ENCODE measurements at regions not wholly inside any gene's neighbourhood (a gene's known extent, or its start where the extent isn't known, plus 50 kb on each side); places are given as distances from the start of the nearest gene placed in this dataset.

DNA sequence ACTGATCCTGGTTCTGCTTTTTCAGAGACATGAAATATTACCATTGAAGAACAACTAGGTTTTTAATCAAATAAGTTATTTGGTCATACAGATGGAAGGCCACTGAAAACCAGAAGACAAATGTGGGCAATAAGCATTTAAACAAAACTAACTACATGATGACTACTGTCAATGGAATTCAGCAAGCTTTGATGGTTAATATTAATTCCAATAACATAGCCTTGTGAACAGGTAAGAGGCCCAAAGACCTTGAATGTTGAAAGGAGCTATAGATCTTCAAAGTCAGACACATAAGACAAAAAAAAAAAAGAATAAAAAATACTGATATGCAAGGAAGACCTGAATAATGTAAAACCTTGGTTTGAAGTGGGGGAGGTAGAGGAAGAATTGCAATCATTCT lies 1955.6 kb upstream of the CELF4 start:
- POLR2A ChIA-PET, result no interaction called here

DNA sequence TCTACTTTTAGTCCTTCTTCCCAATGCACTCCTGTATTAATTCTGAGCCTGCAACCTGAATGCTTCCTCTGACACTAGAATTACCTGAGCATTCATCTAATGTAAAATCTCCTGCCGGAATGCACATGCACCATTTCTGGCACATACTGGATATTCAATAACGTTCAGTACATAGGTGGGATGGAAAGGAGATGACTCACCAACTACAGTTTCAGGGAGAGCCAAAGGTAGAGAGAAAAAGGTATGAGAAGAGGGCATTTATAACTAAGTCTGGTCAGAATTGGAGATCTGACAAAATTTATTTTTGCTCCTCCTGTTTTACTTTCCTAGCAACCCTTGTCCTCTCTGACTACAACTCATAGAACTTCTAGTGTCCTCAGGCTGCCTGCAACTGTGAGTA lies 1954.1 kb upstream of the CELF4 start:
- Mint-ChIP-seq H3K27ac (no peak overlapping the region), H3K9me3 (ENCODE audit: low read depth) (no peaks in the 10 kb centered on the region), H3K27me3 (no peaks in the 10 kb centered on the region), H3K4me3 (no peak overlapping the region), H3K4me1 (no peaks in the 10 kb centered on the region), H3K36me3 (ENCODE audit: low read depth) (no peaks in the 10 kb centered on the region)
- intact Hi-C loops (cut with DNase I, micrococcal nuclease), result no loop called here
- ChIA-PET POLR2A (no interaction called here), CTCF (no interaction called here)
- no peak for DNase-seq
- no peak for ATAC-seq

More for the DNA sequence above, 1955.6 kb upstream of the CELF4 start:
- H3K36me3 Mint-ChIP-seq (ENCODE audit: low read depth), result no peaks in the 10 kb centered on the region
- ATAC-seq (no peak), DNase-seq (no peak)
- CTCF ChIA-PET, result interaction anchor here (0.6 kb wide), 1 partner anchor 524 kb away, joined by 3 read pairs; no protein-coding TSS in a partner anchor
- H3K27ac Mint-ChIP-seq, result no peak overlapping the region
- intact Hi-C loops (cut with DNase I, micrococcal nuclease), result no loop called here
- no peaks in the 10 kb centered on the region for H3K27me3 Mint-ChIP-seq
- H3K9me3 Mint-ChIP-seq (ENCODE audit: low read depth), result no peaks in the 10 kb centered on the region
- H3K4me3 Mint-ChIP-seq, result no peak overlapping the region
- no peaks in the 10 kb centered on the region for H3K4me1 Mint-ChIP-seq

DNA sequence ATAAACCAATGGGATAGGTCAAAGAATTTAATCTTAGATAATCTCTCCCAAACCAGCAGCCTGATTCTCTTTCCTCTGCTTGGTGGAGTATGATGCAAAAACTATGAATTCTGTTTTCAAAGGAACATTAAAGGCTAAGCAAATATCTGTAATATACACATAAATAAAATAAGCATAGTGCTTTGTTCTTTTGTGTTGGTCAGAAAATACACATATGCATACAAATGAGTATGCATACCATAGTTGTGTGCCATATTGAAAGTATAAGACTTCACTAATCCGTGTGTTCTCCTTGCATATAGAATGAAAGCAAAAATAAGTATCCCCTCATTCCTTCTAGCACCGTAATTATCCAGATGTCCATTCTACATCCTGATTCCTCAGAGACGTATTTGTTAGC lies 1949.7 kb upstream of the CELF4 start:
- ChIA-PET CTCF (no interaction called here), POLR2A (no interaction called here)
- Mint-ChIP-seq H3K27me3 (no peaks in the 10 kb centered on the region), H3K9me3 (ENCODE audit: low read depth) (no peaks in the 10 kb centered on the region), H3K36me3 (ENCODE audit: low read depth) (no peaks in the 10 kb centered on the region), H3K4me1 (no peaks in the 10 kb centered on the region), H3K4me3 (no peak overlapping the region), H3K27ac (no peak overlapping the region)
- DNase-seq, result no peak
- intact Hi-C loops (cut with DNase I, micrococcal nuclease), result no loop called here
- no peak for ATAC-seq

DNA sequence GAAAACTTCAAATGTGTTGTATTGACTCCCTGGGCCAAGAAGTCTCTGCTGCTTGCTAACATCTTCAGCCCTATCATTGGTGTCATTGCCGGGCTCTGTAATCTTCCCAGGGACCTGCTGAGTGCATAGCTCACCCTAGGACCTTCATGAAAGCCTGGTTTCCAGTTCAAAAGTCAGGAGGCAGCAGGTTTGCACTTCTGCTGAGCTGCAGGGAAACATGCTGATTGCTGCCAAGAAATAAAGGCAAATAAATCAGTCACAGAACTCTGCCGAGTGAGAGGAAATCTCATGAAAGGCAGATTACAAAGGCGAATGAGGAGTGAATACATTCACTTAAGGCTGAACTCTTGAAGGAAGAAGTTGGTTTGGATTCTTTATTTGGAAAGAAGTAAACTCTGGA lies 1947.6 kb upstream of the CELF4 start:
- no peaks in the 10 kb centered on the region for H3K4me1 Mint-ChIP-seq
- no peak overlapping the region for H3K27ac Mint-ChIP-seq
- intact Hi-C loops (cut with DNase I, micrococcal nuclease), result no loop called here
- no peak overlapping the region for H3K4me3 Mint-ChIP-seq
- ChIA-PET CTCF (no interaction called here), POLR2A (no interaction called here)
- no peaks in the 10 kb centered on the region for H3K36me3 Mint-ChIP-seq (ENCODE audit: low read depth)
- DNase-seq, result no peak
- no peaks in the 10 kb centered on the region for H3K9me3 Mint-ChIP-seq (ENCODE audit: low read depth)
- ATAC-seq, result no peak
- H3K27me3 Mint-ChIP-seq, result no peaks in the 10 kb centered on the region

DNA sequence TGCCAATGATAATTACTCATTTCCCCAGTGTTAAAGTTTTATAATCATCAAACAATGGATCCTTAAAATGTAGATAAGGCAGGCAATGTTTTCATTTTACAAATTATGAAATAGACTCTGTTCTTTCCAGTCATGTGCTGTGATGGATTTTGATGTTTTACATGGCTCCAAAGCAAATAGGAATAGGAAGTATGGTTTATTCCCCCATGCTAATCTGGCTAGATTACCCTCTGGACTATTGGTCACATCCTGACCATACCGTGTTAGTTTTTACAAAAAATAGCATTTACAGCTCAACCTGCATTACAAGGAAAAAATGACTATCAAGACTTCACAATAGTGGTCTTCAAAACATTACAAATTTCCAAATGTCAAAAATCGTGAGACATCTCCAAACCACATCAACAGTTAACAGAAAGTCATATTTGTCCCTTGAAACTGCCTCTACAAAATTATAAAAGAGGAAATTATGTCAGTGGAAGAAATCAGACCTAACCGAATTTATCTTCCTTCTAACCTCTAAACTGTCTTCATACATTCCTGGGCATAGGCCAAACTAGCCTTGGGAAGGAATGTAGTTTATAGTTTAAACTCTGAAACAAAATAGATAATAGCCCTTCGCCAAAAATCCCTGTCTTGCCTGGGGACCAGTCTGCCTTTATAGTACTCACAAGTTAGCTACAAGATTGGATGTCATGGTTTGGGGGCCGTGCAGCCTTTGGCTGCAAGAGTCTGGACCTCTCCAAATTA lies 1941.2 kb upstream of the CELF4 start:
- no peak for DNase-seq
- no peak overlapping the region for H3K27ac Mint-ChIP-seq
- H3K9me3 Mint-ChIP-seq (ENCODE audit: low read depth), result no peaks in the 10 kb centered on the region
- H3K36me3 Mint-ChIP-seq (ENCODE audit: low read depth), result no peaks in the 10 kb centered on the region
- ChIA-PET POLR2A (no interaction called here), CTCF (interaction anchor here (1.0 kb wide), 1 partner anchor 19 kb away, joined by 4 read pairs; no protein-coding TSS in a partner anchor)
- no peak overlapping the region for H3K4me3 Mint-ChIP-seq
- H3K27me3 Mint-ChIP-seq, result no peaks in the 10 kb centered on the region
- H3K4me1 Mint-ChIP-seq, result no peaks in the 10 kb centered on the region
- intact Hi-C loops (cut with DNase I, micrococcal nuclease), result no loop called here
- no peak for ATAC-seq

- H3K36me3 Mint-ChIP-seq (ENCODE audit: low read depth), result no peaks in the 10 kb centered on the region
- ATAC-seq (no peak), DNase-seq (no peak)
- no peak overlapping the region for H3K27ac Mint-ChIP-seq
- H3K4me3 Mint-ChIP-seq, result no peak overlapping the region
- POLR2A ChIA-PET, result no interaction called here
- no peaks in the 10 kb centered on the region for H3K27me3 Mint-ChIP-seq
- no peaks in the 10 kb centered on the region for H3K4me1 Mint-ChIP-seq
- intact Hi-C loops (cut with DNase I, micrococcal nuclease), result no loop called here
- peaks cover 9% of the 10 kb centered on the region for H3K9me3 Mint-ChIP-seq (ENCODE audit: low read depth)
- CTCF ChIA-PET, result no interaction called here
Measured at GRCh38 chr18:39500306-39500705, 1934.7 kb upstream of the CELF4 start.

- Mint-ChIP-seq H3K36me3 (ENCODE audit: low read depth) (no peaks in the 10 kb centered on the region), H3K4me1 (no peaks in the 10 kb centered on the region), H3K27me3 (no peaks in the 10 kb centered on the region), H3K27ac (no peak overlapping the region), H3K4me3 (no peak overlapping the region), H3K9me3 (ENCODE audit: low read depth) (peaks cover 12% of the 10 kb centered on the region)
- intact Hi-C loops (cut with DNase I, micrococcal nuclease), result no loop called here
- CTCF ChIA-PET, result no interaction called here
- ATAC-seq (no peak), DNase-seq (no peak)
- POLR2A ChIA-PET, result no interaction called here
Measured at GRCh38 chr18:39497821-39498220, 1932.2 kb upstream of the CELF4 start.

GRCh38 chr18:39496986-39497385 lies 1931.4 kb upstream of the CELF4 start:
- no peak overlapping the region for H3K27ac Mint-ChIP-seq
- ChIA-PET POLR2A (no interaction called here), CTCF (no interaction called here)
- H3K36me3 Mint-ChIP-seq (ENCODE audit: low read depth), result no peaks in the 10 kb centered on the region
- DNase-seq, result no peak
- intact Hi-C loops (cut with DNase I, micrococcal nuclease), result no loop called here
- H3K4me3 Mint-ChIP-seq, result no peak overlapping the region
- peaks cover 12% of the 10 kb centered on the region for H3K9me3 Mint-ChIP-seq (ENCODE audit: low read depth)
- H3K27me3 Mint-ChIP-seq, result no peaks in the 10 kb centered on the region
- no peak for ATAC-seq
- H3K4me1 Mint-ChIP-seq, result no peaks in the 10 kb centered on the region

DNA sequence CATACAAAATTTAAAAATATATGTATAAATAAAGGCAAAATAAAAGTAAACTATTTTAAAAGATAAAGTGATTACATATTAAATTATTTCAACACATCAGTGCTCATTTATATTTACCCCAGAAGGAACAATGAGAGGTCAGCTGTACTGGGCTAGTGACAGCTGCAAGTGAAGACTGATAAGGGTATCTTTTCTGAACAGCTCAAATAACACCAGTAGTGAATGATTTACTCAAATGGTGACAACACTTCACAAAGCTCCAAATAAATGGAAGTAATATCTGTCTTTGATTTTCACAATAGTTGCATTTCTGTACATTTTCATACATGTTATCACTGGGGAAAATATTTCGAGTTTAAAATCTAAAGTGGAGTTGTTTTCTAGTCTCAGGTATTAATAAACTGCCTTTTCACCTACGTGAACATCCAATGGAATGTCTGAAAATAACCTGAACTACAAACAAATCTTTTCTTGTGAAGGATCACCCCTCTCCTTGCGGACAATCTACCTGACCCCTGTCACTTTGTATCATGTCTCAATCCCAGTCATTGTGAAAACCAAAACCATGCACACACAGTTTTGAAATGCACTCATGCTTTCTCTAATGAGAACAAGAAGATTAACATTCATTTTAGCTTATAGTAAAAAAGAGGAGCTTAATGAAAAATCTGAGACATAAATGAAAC lies 1928.8 kb upstream of the CELF4 start:
- no peak for ATAC-seq
- no peak for DNase-seq
- CTCF ChIA-PET, result no interaction called here
- Mint-ChIP-seq H3K27me3 (no peaks in the 10 kb centered on the region), H3K9me3 (ENCODE audit: low read depth) (peaks cover 19% of the 10 kb centered on the region), H3K4me1 (no peaks in the 10 kb centered on the region), H3K27ac (no peak overlapping the region), H3K36me3 (ENCODE audit: low read depth) (no peaks in the 10 kb centered on the region), H3K4me3 (no peak overlapping the region)
- intact Hi-C loops (cut with DNase I, micrococcal nuclease), result no loop called here
- POLR2A ChIA-PET, result no interaction called here

- ATAC-seq (no peak), DNase-seq (no peak)
- Mint-ChIP-seq H3K9me3 (ENCODE audit: low read depth) (peaks cover 11% of the 10 kb centered on the region), H3K4me3 (no peak overlapping the region), H3K4me1 (no peaks in the 10 kb centered on the region), H3K27ac (no peak overlapping the region), H3K36me3 (ENCODE audit: low read depth) (no peaks in the 10 kb centered on the region), H3K27me3 (no peaks in the 10 kb centered on the region)
- ChIA-PET POLR2A (no interaction called here), CTCF (no interaction called here)
- intact Hi-C loops (cut with DNase I, micrococcal nuclease), result no loop called here
Measured at GRCh38 chr18:39491408-39491807, 1925.8 kb upstream of the CELF4 start.

GRCh38 chr18:39489431-39489830 lies 1923.8 kb upstream of the CELF4 start:
- no peak for DNase-seq
- H3K27me3 Mint-ChIP-seq, result no peaks in the 10 kb centered on the region
- H3K9me3 Mint-ChIP-seq (ENCODE audit: low read depth), result peaks cover 11% of the 10 kb centered on the region
- ChIA-PET POLR2A (no interaction called here), CTCF (no interaction called here)
- no peak for ATAC-seq
- intact Hi-C loops (cut with DNase I, micrococcal nuclease), result no loop called here
- H3K36me3 Mint-ChIP-seq (ENCODE audit: low read depth), result no peaks in the 10 kb centered on the region
- H3K27ac Mint-ChIP-seq, result no peak overlapping the region
- H3K4me1 Mint-ChIP-seq, result no peaks in the 10 kb centered on the region
- H3K4me3 Mint-ChIP-seq, result no peak overlapping the region

DNA sequence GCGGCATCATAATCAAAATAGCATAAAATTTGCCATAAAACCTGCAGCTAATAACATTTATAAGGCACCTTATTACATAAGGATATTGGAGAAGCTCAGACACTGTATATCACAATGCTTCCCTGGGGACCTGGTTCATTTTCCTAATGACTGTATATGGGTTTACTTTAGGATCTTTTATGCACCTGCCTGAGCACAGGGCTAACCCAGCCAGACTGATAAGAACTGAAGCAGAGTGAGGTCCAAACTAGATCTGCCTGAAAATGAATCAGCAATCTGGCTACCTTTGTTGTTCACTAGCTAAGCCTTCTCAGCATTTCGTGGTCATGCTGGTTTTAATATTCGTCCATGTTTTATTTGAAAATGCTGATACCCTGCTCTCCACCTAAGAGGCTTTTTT lies 1922.3 kb upstream of the CELF4 start:
- H3K27me3 Mint-ChIP-seq, result no peaks in the 10 kb centered on the region
- ATAC-seq (no peak), DNase-seq (no peak)
- H3K4me1 Mint-ChIP-seq, result no peaks in the 10 kb centered on the region
- no peak overlapping the region for H3K4me3 Mint-ChIP-seq
- H3K9me3 Mint-ChIP-seq (ENCODE audit: low read depth), result peaks cover 9% of the 10 kb centered on the region
- intact Hi-C loops (cut with DNase I, micrococcal nuclease), result no loop called here
- H3K36me3 Mint-ChIP-seq (ENCODE audit: low read depth), result no peaks in the 10 kb centered on the region
- POLR2A ChIA-PET, result no interaction called here
- no peak overlapping the region for H3K27ac Mint-ChIP-seq
- CTCF ChIA-PET, result interaction anchor here (0.6 to 0.8 kb wide), 3 partner anchors 10 to 20 kb away, joined by 3 to 4 read pairs (median 3); no protein-coding TSS in a partner anchor

Data from activated CD4-positive, alpha-beta T cell treated with anti-CD3 and anti-CD28 coated beads for 36 hours (primary cell).